ENCODE measurements at regions not wholly inside any gene's neighbourhood (a gene's known extent, or its start where the extent isn't known, plus 50 kb on each side); places are given as distances from the start of the nearest gene placed in this dataset.

DNA sequence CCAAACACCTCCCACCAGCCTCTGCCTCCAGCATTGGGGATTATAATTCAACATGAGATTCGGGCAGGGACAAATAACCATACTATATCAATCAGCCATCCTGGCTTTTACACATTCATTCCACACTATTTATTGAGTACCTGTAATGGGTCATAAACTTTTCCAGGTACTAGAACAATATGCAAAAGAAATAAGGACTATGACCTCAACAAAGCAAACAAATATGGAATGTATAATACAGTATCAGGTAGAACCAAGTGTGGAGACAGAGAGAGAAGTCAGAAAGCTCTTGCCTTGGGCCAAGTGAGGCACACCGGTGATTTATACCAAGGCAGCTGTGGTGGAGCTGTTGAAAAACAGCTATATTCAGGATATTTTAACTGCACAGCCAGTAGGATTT is 116.3 kb downstream of the TSPAN8 start:
- TF ChIP-seq CTCF (IDR thresholded peaks at IDR 0.05; ENCODE audit: poor library complexity) (no peak), EZH2 (IDR thresholded peaks at IDR 0.05; ENCODE audit: borderline replicate concordance) (no peak)
